GM18511 (cell line): ENCODE measurements at regions not wholly inside any gene's neighbourhood (a gene's known extent, or its start where the extent isn't known, plus 50 kb on each side); places are given as distances from the start of the nearest gene placed in this dataset.
"Not testable (repeated sequence)": the region's sequence is repeated elsewhere in the genome, so short reads cannot be mapped to it uniquely, and the experiment has no call there.

Experiments used
- ATAC-seq: cut with Tn5 transposase; IDR thresholded peaks from one replicate; pipeline ENCODE4 v1.9.1; 2021; ENCODE audit warnings: mild to moderate bottlenecking, moderate library complexity; ENCODE audit not compliant: unreplicated experiment

DNA sequence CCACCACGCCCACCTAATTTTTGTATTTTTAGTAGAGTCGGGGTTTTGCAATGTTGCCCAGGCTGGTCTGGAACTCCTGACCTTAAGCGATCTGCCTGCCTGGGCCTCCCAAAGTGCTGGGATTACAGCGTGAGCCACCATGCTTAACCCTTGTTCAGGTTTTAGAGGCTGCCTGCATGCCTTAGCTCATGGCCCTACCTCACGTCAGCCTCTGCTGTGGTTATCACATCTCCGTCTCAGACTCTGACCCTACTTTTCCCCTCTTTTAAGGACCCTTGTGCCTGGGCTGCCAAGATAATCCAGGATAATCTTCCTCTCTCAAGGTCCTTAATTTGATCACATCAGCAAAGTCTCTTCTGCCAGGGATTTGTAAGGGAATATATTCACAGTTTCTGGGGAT, 98.2 kb upstream of the PMAIP1 start:
- ATAC-seq, result no peak

DNA sequence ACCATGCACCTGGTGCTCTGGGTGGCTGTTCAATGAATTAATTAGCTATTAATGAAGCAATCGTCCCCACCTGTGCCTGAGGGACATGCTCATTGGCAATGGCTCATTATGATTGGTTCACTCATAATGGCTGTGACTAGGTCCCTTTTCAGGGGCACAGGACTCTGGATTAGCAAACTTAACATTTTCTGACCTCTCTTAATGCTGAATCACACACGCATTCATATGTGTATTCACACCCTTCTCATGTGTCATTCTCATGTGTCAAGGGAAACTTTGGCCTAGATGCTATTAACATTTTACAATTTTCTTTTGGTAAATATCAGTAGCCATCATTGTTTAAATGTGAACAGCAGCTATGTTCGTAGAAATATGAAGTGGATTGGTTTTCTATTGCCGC, 98.9 kb upstream of the PMAIP1 start:
- ATAC-seq, result no peak

DNA sequence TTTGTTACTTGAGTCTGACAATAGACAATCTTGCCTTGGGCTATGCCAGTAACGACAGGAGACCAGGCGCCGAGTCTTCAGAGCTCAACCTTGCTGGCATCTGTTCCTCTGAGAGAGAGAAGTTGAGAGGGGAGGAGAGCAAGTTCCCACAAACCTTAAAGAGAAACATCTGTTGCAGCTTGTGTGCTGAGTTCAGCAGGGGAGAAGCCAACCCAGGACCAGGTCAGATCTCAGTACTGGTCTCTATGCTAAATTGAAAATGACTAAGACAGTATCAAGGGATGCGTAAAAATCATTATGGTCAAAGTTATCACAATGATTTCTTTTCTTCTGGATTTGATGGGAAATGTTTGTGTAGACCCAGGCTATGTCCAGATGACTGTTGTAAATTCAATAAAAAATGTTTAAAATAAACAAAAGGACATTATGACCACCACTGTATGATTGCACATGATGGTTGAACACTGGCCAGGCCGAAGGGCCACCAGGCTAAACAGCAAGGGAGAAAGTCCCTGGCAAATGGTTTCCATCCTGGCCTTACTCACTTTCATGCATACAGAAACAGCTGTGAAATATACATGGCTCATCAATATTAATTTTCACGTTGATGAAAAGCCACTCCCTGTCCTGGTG, 100.3 kb upstream of the PMAIP1 start:
- ATAC-seq, result no peak

DNA sequence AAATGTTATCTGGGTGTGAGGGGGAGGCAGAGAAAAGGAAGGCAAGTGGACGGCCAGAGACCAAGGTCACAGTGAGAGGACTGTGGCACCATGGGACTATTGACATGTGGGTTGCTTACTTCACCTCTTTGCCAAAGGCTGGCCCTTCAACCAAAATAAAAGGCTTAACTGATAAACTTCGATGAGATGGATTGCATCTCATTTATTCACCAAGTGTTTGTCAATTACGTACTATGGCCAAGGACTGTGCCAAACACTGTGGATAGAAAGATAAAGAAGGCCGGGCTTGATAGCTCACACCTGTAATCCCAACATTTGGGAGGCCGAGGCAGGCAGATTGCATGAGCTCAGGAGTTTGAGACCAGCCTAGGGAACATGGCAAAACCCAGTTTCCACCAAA, 98.7 kb upstream of the CCBE1 start:
- ATAC-seq, result no peak

DNA sequence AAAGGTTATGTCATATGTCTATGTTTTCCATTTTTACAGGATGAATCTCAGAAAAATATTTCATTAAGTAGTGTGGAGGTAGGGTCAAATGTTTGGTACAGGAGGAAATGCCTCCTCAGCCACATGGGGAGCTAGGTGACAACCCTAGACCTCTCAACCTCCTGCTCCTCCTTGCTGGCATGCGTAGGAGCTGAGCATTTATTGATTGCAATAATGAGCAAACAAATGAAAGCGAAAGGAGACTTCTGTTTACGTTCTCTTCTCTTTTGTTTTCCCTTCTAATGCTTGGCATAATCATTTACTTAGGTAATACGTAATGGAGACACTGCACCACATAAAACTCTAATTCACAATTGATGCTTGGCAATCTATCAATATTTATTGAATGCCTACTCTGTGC, 95.1 kb upstream of the CCBE1 start:
- no peak for ATAC-seq

DNA sequence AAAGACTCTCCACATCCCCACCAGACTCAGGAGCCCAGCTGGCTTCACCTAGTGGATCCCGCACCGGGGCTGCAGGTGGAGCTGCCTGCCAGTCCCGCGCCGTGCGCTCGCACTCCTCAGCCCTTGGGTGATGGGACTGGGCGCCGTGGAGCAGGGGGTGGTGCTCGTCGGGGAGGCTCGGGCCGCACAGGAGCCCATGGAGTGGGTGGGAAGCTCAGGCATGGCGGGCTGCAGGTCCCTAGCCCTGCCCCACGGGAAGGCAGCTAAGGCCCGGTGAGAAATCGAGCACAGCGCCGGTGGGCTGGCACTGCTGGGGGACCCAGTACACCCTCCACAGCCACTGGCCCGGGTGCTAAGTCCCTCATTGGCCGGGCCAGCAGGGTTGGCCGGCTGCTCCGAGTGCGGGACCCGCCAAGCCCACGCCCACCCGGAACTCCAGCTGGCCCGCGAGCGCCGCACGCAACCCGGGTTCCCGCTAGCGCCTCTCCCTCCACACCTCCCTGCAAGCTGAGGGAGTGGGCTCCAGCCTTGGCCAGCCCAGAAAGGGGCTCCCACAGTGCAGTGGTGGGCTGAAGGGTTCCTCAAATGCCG, 93.2 kb upstream of the CCBE1 start:
- not testable (repeated sequence) for ATAC-seq

DNA sequence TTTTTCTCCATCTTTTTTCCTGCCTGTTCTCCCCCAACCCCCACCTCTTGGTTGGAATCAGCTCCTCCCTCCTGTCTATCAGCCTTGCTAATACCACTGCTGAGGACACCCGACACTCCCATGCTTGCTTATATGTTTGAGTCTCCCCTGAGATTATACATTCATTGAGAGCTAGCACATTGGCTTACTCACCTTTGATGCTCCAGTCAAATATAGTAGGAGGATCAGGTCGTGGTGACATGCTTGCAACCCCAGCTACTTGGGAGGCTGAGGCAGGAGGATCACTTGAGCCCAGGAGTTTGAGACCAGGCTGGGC, 91.5 kb upstream of the CCBE1 start:
- no peak for ATAC-seq

DNA sequence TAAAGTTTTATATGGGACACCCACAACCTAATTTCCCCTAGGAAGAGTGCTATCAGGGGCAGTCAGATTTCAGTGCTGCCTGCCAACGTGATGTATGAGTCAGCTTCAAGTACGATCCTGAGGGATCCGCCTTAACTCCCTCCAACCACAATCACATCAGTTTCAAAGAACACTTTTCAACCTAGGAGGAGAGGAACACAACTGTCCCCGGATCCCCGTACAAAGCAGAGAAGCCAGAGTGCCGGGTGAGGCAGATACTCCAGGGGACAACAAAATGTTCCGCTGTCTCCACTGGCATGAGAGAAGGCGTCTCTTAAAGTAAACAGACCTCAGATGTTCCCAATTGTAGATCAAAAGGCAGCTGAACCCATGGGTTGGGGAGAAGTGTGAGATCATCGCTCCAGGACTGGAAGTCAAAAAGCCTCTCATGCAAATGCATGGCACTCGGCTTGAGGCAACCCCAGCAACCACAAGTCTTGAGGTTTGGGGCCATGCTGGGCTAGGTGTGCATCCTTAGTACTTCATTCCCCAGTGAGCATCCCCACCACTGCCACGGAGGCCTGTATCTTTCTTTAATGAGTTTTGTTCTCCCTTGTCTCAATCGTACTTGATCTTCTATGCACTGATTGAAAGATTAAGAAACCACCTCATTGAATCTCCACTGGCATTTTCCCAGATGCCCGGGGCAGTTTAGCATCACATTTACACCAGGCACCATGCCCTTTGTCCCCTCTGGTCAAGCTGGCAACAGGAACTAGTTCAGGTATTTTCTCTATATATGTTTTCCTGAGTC, 91.0 kb upstream of the CCBE1 start:
- ATAC-seq, result no peak

DNA sequence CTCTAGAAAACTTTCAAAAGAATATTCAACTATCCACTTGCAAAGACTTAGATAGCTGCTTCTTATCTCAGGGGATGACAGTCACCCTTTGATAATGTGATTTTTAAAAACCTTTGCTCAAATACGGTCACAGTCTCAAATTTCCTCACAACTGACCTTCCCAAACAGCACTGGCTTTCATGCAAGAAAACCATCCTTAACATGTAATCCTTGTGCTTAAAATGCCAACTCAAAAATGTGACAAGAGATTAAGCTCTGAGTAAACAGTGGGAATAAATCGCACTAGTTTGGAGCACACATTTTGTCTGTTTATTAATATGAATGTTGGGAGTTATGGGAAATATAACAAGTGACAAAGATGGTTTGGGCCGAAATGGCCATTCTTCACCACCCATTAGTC, 87.5 kb upstream of the CCBE1 start:
- ATAC-seq, result no peak

DNA sequence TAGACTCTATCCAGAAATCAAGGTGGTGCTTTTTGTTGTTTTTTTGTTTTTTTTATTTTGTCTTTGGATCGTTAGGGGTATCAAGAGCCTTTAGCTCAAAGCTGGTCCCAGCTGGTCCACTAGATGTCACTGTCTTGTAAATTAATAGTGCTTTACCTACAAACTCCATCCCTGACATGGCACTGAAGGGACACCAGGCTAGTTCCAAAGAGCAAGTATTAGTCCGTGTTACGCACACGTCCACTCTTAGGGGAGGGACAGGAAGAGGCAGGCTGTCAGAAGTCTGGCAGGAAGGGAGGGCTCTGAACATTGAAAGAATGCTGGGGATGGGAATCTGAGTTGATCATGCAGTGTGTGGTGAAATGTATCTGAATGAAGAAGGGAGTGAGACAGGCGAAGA, 85.9 kb upstream of the CCBE1 start:
- ATAC-seq, result peak; percentile 94

DNA sequence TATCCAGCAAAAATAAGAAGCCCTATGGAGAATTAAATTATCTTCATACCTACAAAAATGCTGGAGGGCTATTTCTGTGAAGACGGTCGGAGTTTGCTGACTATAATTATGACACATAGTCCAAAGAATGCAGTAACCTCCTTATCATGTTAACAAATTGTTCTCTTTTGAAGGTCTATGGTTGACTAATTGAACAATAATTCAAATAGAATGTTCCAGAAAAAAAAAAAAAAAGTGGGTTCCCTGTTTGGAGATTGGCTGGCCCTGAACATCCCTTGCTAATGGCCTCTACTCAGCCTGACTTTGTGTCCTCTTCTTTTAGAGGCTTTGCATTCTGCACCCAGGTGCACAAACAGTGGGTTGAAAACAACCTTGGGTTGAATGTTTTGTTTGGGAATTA, 82.8 kb upstream of the CCBE1 start:
- no peak for ATAC-seq

DNA sequence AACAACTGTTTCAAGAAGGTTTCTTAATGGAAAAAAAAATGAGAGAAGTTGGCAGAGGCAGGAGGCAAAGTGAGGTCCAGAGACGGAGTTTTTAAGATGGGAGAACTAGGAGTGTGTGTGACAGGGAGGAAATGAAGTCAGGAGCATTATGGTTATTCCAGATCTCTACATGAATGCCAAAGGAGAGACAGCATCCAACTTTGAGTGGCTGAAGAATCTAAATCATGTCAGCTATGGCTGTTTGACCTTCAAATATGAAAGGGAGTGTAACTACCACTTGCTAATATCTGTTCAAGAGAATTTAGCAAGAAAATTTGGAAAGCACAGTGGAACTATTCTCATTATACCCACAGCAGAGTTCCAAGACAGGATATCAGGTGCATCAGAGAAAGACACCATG, 81.2 kb upstream of the CCBE1 start:
- ATAC-seq, result no peak

DNA sequence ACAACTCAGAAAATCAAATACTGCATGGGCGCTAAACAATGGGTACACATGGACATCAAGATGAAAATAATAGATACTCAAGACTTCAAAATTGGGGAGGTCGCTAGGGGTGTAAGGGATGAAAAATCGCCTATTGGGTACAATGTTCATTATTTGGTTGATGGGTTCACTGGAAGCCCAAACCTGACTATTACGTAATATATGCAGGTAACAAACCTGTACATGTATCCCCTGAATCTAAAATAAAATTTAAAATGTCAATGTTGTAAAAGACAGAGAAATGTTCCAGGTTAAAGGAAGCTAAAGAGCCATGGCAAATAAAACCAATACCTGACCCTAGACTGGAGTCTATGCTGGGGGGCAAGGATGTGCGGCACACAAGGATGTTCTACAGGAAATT, 80.4 kb upstream of the CCBE1 start:
- no peak for ATAC-seq

DNA sequence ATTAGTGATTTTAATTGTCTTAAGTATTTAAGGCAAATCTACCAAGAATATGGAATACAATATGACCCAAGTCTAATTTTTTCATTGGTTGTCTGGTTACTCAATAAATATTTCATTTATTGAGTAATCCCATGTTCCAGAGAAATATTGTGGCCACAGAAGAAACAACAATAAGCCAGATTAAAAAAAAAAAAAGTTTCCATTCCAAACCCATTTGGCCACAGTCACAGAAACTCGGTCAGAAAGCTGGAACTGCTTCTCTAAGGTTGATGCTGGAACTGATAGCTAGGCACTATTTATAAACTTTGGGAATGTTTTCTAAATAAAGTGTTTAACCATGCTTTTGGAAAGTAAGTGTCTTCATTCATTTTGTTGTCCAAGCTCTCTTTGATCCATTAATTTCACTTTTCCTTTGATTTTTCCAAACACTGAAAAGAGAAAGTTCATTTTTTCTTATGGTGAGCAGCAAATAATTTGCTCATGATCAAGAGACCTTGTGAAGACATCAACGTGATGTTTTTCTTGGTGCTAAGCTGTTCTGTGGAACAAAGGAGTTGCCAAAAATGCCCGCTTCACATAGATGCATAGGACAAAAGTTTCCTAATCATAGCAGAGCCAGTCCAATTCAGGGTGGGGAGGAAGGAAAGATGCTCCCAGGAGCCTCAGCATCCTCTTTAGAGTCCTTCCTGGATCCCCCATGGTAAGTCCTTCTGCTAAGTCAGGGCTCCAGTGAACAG, 72.1 kb upstream of the CCBE1 start:
- ATAC-seq, result no peak

DNA sequence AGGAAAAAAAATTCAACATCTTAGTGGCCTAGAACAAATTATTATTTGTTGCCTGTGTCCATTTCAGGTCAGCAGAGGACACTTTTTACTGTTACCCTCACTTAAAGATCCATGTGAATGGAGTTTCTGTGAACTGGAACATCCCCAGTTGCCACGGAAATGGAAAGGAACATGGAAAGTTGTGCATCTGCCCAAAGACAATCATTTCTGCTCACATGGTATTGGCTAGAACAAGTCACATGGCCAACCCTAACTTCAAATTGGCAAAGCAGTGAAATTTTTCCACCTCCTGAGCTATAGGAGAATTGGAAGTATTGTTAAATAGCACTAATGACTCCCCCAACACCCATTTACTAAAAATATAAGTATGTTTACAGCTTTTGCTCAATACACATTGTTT, 71.2 kb upstream of the CCBE1 start:
- ATAC-seq, result no peak

DNA sequence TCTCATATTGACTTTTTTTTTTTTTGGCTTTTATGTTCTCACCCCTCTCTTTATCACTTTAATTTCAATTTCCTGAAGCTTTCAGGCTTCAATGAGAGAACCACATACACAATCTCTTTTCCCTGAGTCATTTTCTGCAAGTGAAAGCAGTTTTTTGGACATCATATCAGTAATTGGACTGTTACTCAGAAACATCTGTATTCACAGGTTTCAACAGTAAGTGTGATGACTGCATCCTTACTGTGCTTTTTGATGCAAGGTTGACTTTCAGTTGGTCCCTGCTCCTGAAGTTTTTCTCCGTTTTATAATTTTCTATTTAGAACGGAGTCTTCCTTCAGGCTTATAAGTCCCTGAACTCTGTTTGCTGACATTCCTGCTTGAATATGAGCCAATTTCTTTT, 70.5 kb upstream of the CCBE1 start:
- ATAC-seq, result no peak

DNA sequence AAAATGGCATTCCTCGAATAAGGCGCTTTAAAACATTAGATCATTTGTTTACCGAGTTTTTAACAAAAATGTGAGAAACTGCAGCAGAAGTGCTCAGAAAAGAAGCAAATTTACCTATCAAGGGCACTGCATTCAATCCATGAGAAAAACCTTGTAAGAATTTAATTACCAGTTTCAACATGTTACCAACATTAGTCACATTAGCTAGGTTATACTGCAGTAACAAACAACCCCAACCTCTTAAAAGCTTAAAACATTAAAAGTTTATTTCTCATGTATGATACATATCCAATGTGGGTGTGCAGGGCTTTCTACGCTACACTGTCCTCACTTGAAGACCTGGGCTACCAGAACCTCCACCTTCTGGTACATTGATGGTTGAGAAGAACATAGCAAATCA, 68.1 kb upstream of the CCBE1 start:
- ATAC-seq, result no peak

DNA sequence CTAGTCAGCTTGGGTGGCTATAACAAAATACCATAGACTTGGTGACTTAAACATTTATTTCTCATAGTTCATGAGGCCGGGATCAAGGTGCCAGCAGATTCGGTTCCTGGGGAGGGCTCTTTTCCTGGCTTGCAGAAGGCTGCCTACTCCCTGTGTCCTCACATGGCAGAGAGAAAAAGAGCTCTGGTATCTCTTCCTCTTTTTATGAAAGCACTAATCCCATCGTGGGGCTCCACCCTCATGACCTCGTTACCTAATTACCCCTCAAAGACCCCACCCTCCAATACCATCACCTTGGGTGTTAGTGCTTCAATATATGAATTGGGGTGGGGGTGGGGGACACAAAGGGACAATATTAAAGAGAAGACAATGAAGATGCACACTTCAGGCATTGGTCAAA, 67.1 kb upstream of the CCBE1 start:
- ATAC-seq, result no peak

DNA sequence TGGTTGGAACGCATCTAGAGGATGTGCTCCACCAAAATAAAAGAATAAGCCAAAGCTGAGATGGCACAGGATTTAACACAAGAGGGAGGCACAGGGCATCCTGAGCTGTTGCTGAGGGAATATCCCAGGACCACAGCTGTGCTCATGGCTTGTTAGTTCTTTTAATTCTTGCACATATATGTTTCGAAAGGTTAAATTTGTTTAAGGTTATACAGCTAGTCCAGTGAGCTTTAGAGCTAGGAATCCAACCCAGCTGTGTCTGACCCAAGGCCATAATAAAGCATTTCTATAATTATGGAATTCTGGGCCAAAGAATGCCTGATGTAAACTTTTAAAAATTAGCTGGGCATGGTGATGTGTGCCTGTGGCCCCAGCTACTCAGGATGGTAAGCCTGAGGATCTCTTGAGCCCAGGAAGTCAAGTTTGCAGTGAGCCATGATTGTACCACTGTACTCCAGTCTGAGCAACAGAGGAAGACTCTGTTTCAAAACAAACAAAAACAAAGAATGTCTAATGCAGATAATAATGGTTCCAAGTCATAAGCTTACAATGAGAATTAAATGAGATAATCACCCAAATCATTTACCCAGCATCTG, 66.4 kb upstream of the CCBE1 start:
- ATAC-seq, result no peak

DNA sequence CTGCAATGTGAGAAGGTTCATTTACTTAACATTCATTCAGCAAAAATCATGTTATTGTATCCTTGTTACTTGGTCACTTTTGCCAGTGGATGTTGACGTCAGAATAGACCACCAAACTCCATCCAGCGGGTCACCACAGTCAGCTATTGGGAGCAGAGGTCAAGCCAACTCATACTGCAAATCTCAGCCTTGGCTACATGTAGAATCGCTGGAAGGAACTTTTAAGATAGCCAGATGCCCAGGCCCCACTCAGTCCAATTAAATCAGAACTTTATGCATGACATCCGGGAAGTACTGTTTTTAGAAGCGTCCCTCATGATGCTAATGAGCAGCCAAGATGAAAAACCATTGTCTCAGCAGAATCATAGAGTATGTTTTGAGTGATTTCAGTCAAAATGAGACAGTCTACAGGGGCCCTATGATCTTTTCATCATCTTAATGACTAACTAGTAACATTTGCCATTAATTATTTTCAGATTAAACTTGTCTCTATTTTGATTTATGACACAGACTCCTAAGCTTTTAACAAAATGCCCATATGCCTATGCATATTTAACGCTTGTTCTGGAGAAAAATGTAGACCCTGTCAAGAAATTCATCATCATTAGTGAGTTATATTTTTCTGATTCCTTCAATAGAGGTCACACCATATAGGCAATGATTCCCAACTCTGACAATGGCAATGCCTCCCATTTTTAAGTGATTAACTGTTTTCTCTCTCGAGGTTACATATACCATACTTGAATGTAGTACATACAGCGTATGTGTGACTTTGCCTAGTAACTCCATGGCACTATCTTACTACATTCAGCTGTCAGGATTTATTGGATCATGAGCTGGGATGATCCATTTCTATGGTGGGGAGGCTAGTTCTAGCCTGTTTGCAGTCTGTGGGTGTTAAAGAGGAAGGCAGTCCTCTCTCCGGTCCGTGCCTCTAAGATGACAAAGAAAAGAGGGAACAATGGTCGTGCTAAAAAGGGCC, 63.7 kb upstream of the CCBE1 start:
- ATAC-seq, result no peak
